DND-41 (cell line): ENCODE measurements at regions not wholly inside any gene's neighbourhood (a gene's known extent, or its start where the extent isn't known, plus 50 kb on each side); places are given as distances from the start of the nearest gene placed in this dataset.

Experiments
- ATAC-seq: fragments of 200-7000 bp; cut with Tn5 transposase; 3 replicates; pipeline ENCODE4 v1.9.1; 2021; ENCODE audit warnings: low read depth; ENCODE audit not compliant: insufficient read depth
- DNase-seq: peaks from one replicate; pipeline ENCODE4 v3.0.0-alpha.2; 2020
- H2AFZ ChIP-seq: 2 replicates; pipeline ENCODE4 v1.6.0; 2012; ENCODE audit warnings: low read depth, low read length
- H3K27ac ChIP-seq: 2 replicates; pipeline ENCODE4 v1.5.1; 2012; ENCODE audit warnings: low read length, inconsistent platforms
- H3K27me3 ChIP-seq: fragments of 200-600 bp; sonication (generic); 2 replicates; pipeline ENCODE4 v1.6.0; 2012; ENCODE audit warnings: low read length, mild to moderate bottlenecking, inconsistent platforms; ENCODE audit not compliant: insufficient read depth, poor library complexity
- H3K36me3 ChIP-seq: 2 replicates; pipeline ENCODE4 v1.5.1; 2012; ENCODE audit warnings: low read length, inconsistent platforms; ENCODE audit not compliant: insufficient read depth
- H3K4me1 ChIP-seq: 2 replicates; pipeline ENCODE4 v1.5.1; 2012; ENCODE audit warnings: mild to moderate bottlenecking, low read length; ENCODE audit not compliant: insufficient read depth
- H3K4me2 ChIP-seq: 2 replicates; pipeline ENCODE4 v1.6.0; 2012; ENCODE audit warnings: mild to moderate bottlenecking, moderate library complexity, low read length, inconsistent platforms; ENCODE audit not compliant: insufficient read depth
- H3K4me3 ChIP-seq, 2 experiments: fragments of 200-600 bp in 1 of 2; shearing (Covaris generic) in 1 of 2; 2 replicates each; pipeline ENCODE4 v1.5.1; 2012 to 2016; ENCODE audit warnings: inconsistent platforms in 2 of 2, low read length in 2 of 2, mild to moderate bottlenecking in 2 of 2, low read depth in 1 of 2, moderate library complexity in 1 of 2
- H3K79me2 ChIP-seq: 2 replicates; pipeline ENCODE4 v1.6.0; 2012; ENCODE audit warnings: low read length, inconsistent platforms; ENCODE audit not compliant: insufficient read depth
- H3K9ac ChIP-seq: 2 replicates; pipeline ENCODE4 v1.6.0; 2012; ENCODE audit warnings: low read depth, mild to moderate bottlenecking, inconsistent platforms, low read length, moderate library complexity
- H3K9me3 ChIP-seq: 2 replicates; pipeline ENCODE4 v1.5.1; 2012; ENCODE audit warnings: low read length, moderate library complexity, mild to moderate bottlenecking, inconsistent platforms; ENCODE audit not compliant: insufficient read depth, severe bottlenecking
- H4K20me1 ChIP-seq: 2 replicates; pipeline ENCODE4 v1.6.0; 2012; ENCODE audit warnings: low read length; ENCODE audit not compliant: insufficient read depth
- EZH2 ChIP-seq: IDR thresholded peaks from 3 replicates; pipeline ENCODE4 v1.6.1; 2012; ENCODE audit warnings: borderline replicate concordance, low read depth, mild to moderate bottlenecking, moderate library complexity, low read length, inconsistent platforms; ENCODE audit not compliant: severe bottlenecking
- TF ChIP-seq, protein P1 (sequence below): IDR thresholded peaks from 2 replicates; pipeline ENCODE4 v1.5.1; 2012; ENCODE audit warnings: borderline replicate concordance, low read length, moderate library complexity, mild to moderate bottlenecking; ENCODE audit not compliant: poor library complexity, severe bottlenecking; ENCODE audit errors: extremely low read depth

DNA sequence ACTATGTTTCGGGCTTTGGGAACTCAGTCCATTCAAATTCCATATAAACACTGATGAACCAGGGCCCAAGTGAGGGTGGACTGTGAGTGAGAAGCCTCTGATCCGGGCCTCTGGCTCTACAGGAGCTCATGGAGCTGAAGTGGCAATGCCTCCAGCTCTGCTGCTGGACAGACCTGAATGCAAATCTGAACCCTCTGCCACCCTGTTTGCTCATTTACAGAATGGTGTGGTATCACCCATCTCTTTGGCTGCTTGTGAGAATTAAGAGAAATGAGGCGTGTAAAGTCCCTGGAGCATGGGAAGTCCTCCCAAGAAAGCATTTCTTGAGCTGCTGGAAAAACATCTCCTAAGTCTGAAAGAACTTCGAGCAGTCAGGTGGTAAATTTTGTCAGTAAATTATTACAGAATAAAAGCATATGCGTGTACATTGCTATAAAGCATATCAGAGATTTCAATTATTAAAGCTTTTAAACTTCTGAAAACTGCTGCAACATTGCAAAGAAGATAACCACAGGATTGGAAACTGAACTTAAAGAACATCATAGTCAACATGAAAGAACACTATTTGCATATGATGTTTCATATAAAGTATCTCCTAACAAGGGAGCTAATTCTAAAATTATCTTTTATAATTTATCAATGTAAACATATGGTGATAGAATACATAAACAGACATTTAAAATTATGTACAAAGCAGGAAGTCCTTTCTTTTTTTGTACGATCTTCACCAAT, 369.0 kb downstream of the UQCRFS1 start:
- no peak for ATAC-seq
- H3K79me2 ChIP-seq = no peaks in the 10 kb centered on the region
- H3K9ac ChIP-seq = no peak overlapping the region

DNA sequence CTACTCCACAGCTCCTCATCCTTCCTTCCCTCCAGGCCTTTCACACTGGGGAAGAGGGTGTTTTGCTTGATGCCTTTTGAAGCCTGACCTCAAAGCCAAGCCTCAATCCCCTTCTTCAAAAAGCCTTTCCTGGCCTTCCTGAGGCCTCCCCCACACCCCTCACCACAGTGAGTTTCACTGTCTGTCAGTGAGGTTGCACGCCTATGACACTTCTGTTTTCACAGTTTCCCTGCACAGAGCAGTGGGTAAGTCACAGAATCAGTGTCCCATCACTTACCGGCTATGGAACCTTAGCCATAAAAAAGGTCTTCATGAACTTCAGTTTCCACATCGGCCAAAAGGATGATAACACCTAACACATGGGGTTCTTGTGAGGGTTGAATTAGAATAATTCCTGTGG, 371.4 kb downstream of the UQCRFS1 start:
- Histone ChIP-seq H3K36me3 (no peaks in the 10 kb centered on the region), H4K20me1 (no peaks in the 10 kb centered on the region), H3K9me3 (no peaks in the 10 kb centered on the region), H3K27ac (no peak overlapping the region), H3K9ac (no peak overlapping the region), H2AFZ (no peak overlapping the region), H3K27me3 (peaks cover 12% of the 10 kb centered on the region), H3K4me1 (no peaks in the 10 kb centered on the region), H3K4me2 (no peak overlapping the region), H3K79me2 (no peaks in the 10 kb centered on the region), H3K4me3 (no peak overlapping the region)
- ATAC-seq (no peak), DNase-seq (no peak)
- no peak for TF ChIP-seq EZH2
- TF ChIP-seq, protein P1, sequence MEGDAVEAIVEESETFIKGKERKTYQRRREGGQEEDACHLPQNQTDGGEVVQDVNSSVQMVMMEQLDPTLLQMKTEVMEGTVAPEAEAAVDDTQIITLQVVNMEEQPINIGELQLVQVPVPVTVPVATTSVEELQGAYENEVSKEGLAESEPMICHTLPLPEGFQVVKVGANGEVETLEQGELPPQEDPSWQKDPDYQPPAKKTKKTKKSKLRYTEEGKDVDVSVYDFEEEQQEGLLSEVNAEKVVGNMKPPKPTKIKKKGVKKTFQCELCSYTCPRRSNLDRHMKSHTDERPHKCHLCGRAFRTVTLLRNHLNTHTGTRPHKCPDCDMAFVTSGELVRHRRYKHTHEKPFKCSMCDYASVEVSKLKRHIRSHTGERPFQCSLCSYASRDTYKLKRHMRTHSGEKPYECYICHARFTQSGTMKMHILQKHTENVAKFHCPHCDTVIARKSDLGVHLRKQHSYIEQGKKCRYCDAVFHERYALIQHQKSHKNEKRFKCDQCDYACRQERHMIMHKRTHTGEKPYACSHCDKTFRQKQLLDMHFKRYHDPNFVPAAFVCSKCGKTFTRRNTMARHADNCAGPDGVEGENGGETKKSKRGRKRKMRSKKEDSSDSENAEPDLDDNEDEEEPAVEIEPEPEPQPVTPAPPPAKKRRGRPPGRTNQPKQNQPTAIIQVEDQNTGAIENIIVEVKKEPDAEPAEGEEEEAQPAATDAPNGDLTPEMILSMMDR = no peak

More for the DNA sequence above, 369.0 kb downstream of the UQCRFS1 start:
- Histone ChIP-seq H3K27ac (no peak overlapping the region), H3K4me3 (no peak overlapping the region), H3K27me3 (peaks cover 15% of the 10 kb centered on the region), H2AFZ (no peak overlapping the region), H3K4me1 (no peaks in the 10 kb centered on the region), H3K36me3 (no peaks in the 10 kb centered on the region), H4K20me1 (no peaks in the 10 kb centered on the region), H3K4me2 (no peak overlapping the region), H3K9me3 (no peaks in the 10 kb centered on the region)
- DNase-seq = no peak
- TF ChIP-seq EZH2 = no peak
- TF ChIP-seq, protein P1 = no peak

DNA sequence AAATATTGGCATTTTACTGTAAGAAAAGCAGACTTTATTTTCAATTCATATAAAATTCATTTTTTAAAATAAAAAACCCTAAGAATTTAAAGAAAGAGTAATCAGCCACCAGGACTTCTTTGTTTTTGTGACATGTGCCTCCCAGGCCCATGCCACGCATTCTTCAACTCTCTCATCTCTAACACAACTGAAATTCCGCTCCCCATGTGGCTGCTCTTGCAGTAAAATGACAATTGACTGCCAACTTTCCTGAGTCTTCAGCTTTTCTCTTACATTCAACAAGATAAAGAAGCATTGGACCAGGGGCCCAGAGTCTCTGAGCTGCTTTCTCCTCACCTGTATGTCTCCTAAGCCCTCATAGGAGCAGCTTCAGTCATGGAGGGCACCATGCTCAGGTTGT, 372.1 kb downstream of the UQCRFS1 start:
- Histone ChIP-seq H3K9ac (no peak overlapping the region), H3K4me1 (no peaks in the 10 kb centered on the region), H2AFZ (no peak overlapping the region), H3K27me3 (peaks cover 13% of the 10 kb centered on the region), H3K36me3 (no peaks in the 10 kb centered on the region), H4K20me1 (no peaks in the 10 kb centered on the region), H3K4me2 (no peak overlapping the region), H3K4me3 (no peak overlapping the region), H3K9me3 (no peaks in the 10 kb centered on the region), H3K27ac (no peak overlapping the region), H3K79me2 (no peaks in the 10 kb centered on the region)
- no peak for ATAC-seq
- no peak for DNase-seq
- no peak for TF ChIP-seq EZH2
- TF ChIP-seq, protein P1 = no peak

DNA sequence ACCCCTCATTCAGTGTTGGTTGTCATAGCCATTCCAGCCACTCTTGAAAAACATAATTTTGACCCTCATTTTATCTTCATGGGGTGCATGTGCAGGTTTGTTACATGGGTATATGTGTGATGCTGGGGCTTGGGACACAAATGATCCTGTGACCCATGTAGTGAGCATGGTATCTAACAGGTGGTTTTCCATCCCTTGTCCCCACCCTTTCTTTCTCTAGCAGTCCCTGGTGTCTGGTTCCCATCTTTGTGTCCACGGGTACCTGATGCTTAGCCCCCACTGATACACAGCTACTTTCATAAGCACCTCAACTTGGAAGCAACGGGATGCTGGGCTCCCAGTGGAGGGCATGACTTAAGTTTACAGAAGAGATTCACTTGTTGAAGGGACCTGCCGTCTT, 373.5 kb downstream of the UQCRFS1 start:
- no peaks in the 10 kb centered on the region for H3K9me3 ChIP-seq
- H3K27ac ChIP-seq = no peak overlapping the region
- TF ChIP-seq, protein P1 = no peak
- no peak for TF ChIP-seq EZH2
- no peak overlapping the region for H3K4me3 ChIP-seq
- H3K27me3 ChIP-seq = peaks cover 24% of the 10 kb centered on the region
- no peak overlapping the region for H3K4me2 ChIP-seq
- DNase-seq (no peak), ATAC-seq (no peak)
- H3K79me2 ChIP-seq = no peaks in the 10 kb centered on the region
- H3K4me1 ChIP-seq = no peaks in the 10 kb centered on the region
- H3K9ac ChIP-seq = no peak overlapping the region
- H3K36me3 ChIP-seq = no peaks in the 10 kb centered on the region
- no peaks in the 10 kb centered on the region for H4K20me1 ChIP-seq
- no peak overlapping the region for H2AFZ ChIP-seq
